Ovary (tissue), 7 donors: ENCODE measurements at regions not wholly inside any gene's neighbourhood (a gene's known extent, or its start where the extent isn't known, plus 50 kb on each side); places are given as distances from the start of the nearest gene placed in this dataset.

Experiments used
- DNase-seq, 5 donors: peaks; one replicate each; pipeline ENCODE4 v3.0.0-alpha.2; 2019 to 2020
- H3K27ac ChIP-seq, 2 donors: fragments of 200-600 bp; one replicate each; pipeline versions ENCODE4 v1.5.1 to v1.8.0; 2019 to 2022
- H3K27me3 ChIP-seq: fragments of 200-600 bp; one replicate; pipeline ENCODE4 v1.8.0; 2022
- H3K36me3 ChIP-seq: fragments of 200-600 bp; sonication (generic); one replicate; pipeline ENCODE4 v1.5.1; 2019
- H3K4me1 ChIP-seq: one replicate; pipeline ENCODE4 v1.8.1; 2013; ENCODE audit warnings: mild to moderate bottlenecking, moderate library complexity; ENCODE audit not compliant: insufficient read depth
- H3K4me3 ChIP-seq: fragments of 200-600 bp; sonication (generic); one replicate; pipeline ENCODE4 v1.5.1; 2017
- H3K9me3 ChIP-seq, 2 donors: fragments of 200-600 bp in 1 of 2; sonication (generic) in 1 of 2; one replicate each; pipeline versions ENCODE4 v1.5.1 to v1.8.1; 2013 to 2019; ENCODE audit warnings: mild to moderate bottlenecking in 1 of 2, moderate library complexity in 1 of 2
- CTCF ChIP-seq, 3 donors: fragments of 450-650 bp in 2 of 3; fragments of 200-600 bp in 1 of 3; IDR thresholded peaks; one replicate each; pipeline versions ENCODE4 v1.5.1 to v1.8.0; 2016 to 2022; ENCODE audit warnings: antibody characterized with exemption in 3 of 3, mild to moderate bottlenecking in 1 of 3
- EP300 ChIP-seq: sonication (generic); formaldehyde crosslinking; IDR thresholded peaks from one replicate; pipeline ENCODE4 v1.6.1; 2017; ENCODE audit warnings: antibody characterized with exemption
- POLR2A ChIP-seq: fragments of 450-650 bp; IDR thresholded peaks from one replicate; pipeline ENCODE4 v1.6.1; 2017; ENCODE audit warnings: antibody characterized with exemption, mild to moderate bottlenecking, moderate library complexity
- WGBS, 3 donors: extraction: QIAGEN DNeasy Blood & Tissue Kit in 1 of 3; methylation state at CpG; one replicate each; pipeline versions ENCODE4 v1.1.5 to v1.1.7; 2013 to 2017; 5-methylcytosine and 5-hydroxymethylcytosine counted together
- intact Hi-C, 4 donors: fragments of 100-400 bp; cut with DNase I; formaldehyde crosslinking; loops; one replicate each; pipeline versions ENCODE4 v1.11.0 to v1.15.1; 2022 to 2023
- donor health status: DM: no; HTN: no; CAD: no; lungs with moderate emphysema.
- donor health status: DM: no; HTN: no; CAD: no.
- donor health status: Bipolar disorder and iron deficiency.
- donor health status: DM: no; HTN: no; CAD: no.
- donor health status: DM: yes; HTN: yes; CAD: no.

GRCh38 chr6:119978274-119978889 is 628.8 kb upstream of the MAN1A1 start:
- intact Hi-C loops = no loop called here
- DNase-seq = no peak
- Histone ChIP-seq H3K27ac (no peak overlapping the region), H3K4me3 (no peak overlapping the region), H3K9me3 (no peaks in the 10 kb centered on the region), H3K27me3 (no peaks in the 10 kb centered on the region), H3K4me1 (no peaks in the 10 kb centered on the region), H3K36me3 (no peaks in the 10 kb centered on the region)
- WGBS, 3 donors = 83 to 87% (median 84%) methylated on average over 2 of the region's 2 CpGs
- no peak for TF ChIP-seq EP300

GRCh38 chr6:119974430-119975159 is 625.0 kb upstream of the MAN1A1 start:
- intact Hi-C loops = no loop called here
- TF ChIP-seq POLR2A = no peak
- TF ChIP-seq EP300 = no peak
- Histone ChIP-seq H3K27me3 (no peaks in the 10 kb centered on the region), H3K4me1 (no peaks in the 10 kb centered on the region), H3K9me3 (no peaks in the 10 kb centered on the region), H3K36me3 (no peaks in the 10 kb centered on the region), H3K27ac (no peak overlapping the region), H3K4me3 (no peak overlapping the region)
- no peak for DNase-seq
- 92 to 94% (median 92%) methylated on average over 6 of the region's 6 CpGs for WGBS, 3 donors

GRCh38 chr6:119966484-119966883 is 616.9 kb upstream of the MAN1A1 start:
- intact Hi-C loops = no loop called here
- DNase-seq = no peak
- no peak overlapping the region for H3K27ac ChIP-seq
- H3K27me3 ChIP-seq = no peaks in the 10 kb centered on the region
- H3K4me3 ChIP-seq = no peak overlapping the region
- TF ChIP-seq POLR2A (no peak), EP300 (no peak)
- 86 to 91% (median 87%) methylated on average over 8 of the region's 8 CpGs for WGBS, 3 donors
- no peaks in the 10 kb centered on the region for H3K9me3 ChIP-seq
- H3K36me3 ChIP-seq = no peaks in the 10 kb centered on the region
- no peaks in the 10 kb centered on the region for H3K4me1 ChIP-seq

GRCh38 chr6:119965900-119966299 is 616.3 kb upstream of the MAN1A1 start:
- Histone ChIP-seq H3K4me1 (no peaks in the 10 kb centered on the region), H3K27ac (no peak overlapping the region), H3K4me3 (no peak overlapping the region), H3K9me3 (no peaks in the 10 kb centered on the region), H3K36me3 (no peaks in the 10 kb centered on the region), H3K27me3 (no peaks in the 10 kb centered on the region)
- no peak for TF ChIP-seq CTCF (IDR thresholded peaks at IDR 0.05)
- TF ChIP-seq POLR2A = no peak
- TF ChIP-seq EP300 = no peak
- no peak for DNase-seq
- intact Hi-C loops = no loop called here
- WGBS, 3 donors = 90 to 93% (median 92%) methylated on average over 10 of the region's 10 CpGs

- 83 to 91% (median 90%) methylated on average over 1 of the region's 1 CpG for WGBS, 3 donors
- Histone ChIP-seq H3K27me3 (no peaks in the 10 kb centered on the region), H3K9me3 (no peaks in the 10 kb centered on the region), H3K27ac (no peak overlapping the region), H3K4me1 (no peaks in the 10 kb centered on the region), H3K4me3 (no peak overlapping the region), H3K36me3 (no peaks in the 10 kb centered on the region)
- no peak for DNase-seq
- intact Hi-C loops = no loop called here
- no peak for TF ChIP-seq CTCF (IDR thresholded peaks at IDR 0.05)
- no peak for TF ChIP-seq EP300
- no peak for TF ChIP-seq POLR2A
Measured at GRCh38 chr6:119965008-119965407, 615.4 kb upstream of the MAN1A1 start.

GRCh38 chr6:119962505-119962904 is 612.9 kb upstream of the MAN1A1 start:
- no peaks in the 10 kb centered on the region for H3K4me1 ChIP-seq
- H3K9me3 ChIP-seq = no peaks in the 10 kb centered on the region
- no peak overlapping the region for H3K27ac ChIP-seq
- WGBS, 3 donors = 88 to 94% (median 93%) methylated on average over 2 of the region's 2 CpGs
- DNase-seq = no peak
- intact Hi-C loops = no loop called here
- H3K36me3 ChIP-seq = no peaks in the 10 kb centered on the region
- no peaks in the 10 kb centered on the region for H3K27me3 ChIP-seq
- no peak for TF ChIP-seq CTCF (IDR thresholded peaks at IDR 0.05)
- no peak for TF ChIP-seq EP300
- TF ChIP-seq POLR2A = no peak
- no peak overlapping the region for H3K4me3 ChIP-seq
